SU-DHL-6 (cell line): ENCODE measurements at regions not wholly inside any gene's neighbourhood (a gene's known extent, or its start where the extent isn't known, plus 50 kb on each side); places are given as distances from the start of the nearest gene placed in this dataset.

ENCODE experiments used
- CTCF ChIP-seq: fragments of 200-600 bp; sonication (generic); IDR thresholded peaks from one replicate; pipeline ENCODE4 v1.5.1; 2017; ENCODE audit warnings: antibody characterized with exemption, mild to moderate bottlenecking, low read length, moderate library complexity; ENCODE audit not compliant: insufficient read depth, poor library complexity, severe bottlenecking
- EZH2phosphoT487 ChIP-seq: fragments of 200-600 bp; sonication (generic), shearing (Covaris generic); conservative IDR thresholded peaks from 2 replicates; pipeline ENCODE4 v1.6.1; 2018; ENCODE audit warnings: mild to moderate bottlenecking, antibody characterized with exemption, low read length, moderate library complexity, mixed read lengths

- TF ChIP-seq EZH2phosphoT487 (no peak), CTCF (no peak)
Observed at GRCh38 chr2:103028181-103028580, 266.4 kb downstream of the TMEM182 start.
